Cardiac fibroblast (primary cell): ENCODE measurements at regions not wholly inside any gene's neighbourhood (a gene's known extent, or its start where the extent isn't known, plus 50 kb on each side); places are given as distances from the start of the nearest gene placed in this dataset.

Source experiments
- DNase-seq, 2 donors: peaks; one replicate each; pipeline versions ENCODE4 v3.0.0 to v3.0.0-alpha.2; 2010; ENCODE audit warnings: low read depth in 2 of 2
- H3K4me3 ChIP-seq, 2 donors: replicated peaks in 1 of 2; 1 replicate in 1 of 2; 2 replicates in 1 of 2; pipeline ENCODE4 v1.5.1; 2011; ENCODE audit warnings: low read depth in 2 of 2, low read length in 2 of 2, mild to moderate bottlenecking in 2 of 2, moderate library complexity in 1 of 2
- TF ChIP-seq, protein P1 (sequence below): IDR thresholded peaks from one replicate; pipeline ENCODE4 v1.5.1; 2011; ENCODE audit warnings: low read depth, mild to moderate bottlenecking, low read length, inconsistent platforms

- TF ChIP-seq, protein P1, sequence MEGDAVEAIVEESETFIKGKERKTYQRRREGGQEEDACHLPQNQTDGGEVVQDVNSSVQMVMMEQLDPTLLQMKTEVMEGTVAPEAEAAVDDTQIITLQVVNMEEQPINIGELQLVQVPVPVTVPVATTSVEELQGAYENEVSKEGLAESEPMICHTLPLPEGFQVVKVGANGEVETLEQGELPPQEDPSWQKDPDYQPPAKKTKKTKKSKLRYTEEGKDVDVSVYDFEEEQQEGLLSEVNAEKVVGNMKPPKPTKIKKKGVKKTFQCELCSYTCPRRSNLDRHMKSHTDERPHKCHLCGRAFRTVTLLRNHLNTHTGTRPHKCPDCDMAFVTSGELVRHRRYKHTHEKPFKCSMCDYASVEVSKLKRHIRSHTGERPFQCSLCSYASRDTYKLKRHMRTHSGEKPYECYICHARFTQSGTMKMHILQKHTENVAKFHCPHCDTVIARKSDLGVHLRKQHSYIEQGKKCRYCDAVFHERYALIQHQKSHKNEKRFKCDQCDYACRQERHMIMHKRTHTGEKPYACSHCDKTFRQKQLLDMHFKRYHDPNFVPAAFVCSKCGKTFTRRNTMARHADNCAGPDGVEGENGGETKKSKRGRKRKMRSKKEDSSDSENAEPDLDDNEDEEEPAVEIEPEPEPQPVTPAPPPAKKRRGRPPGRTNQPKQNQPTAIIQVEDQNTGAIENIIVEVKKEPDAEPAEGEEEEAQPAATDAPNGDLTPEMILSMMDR, result no peak
- no peak for DNase-seq
- H3K4me3 ChIP-seq, result no peak overlapping the region
Observed at GRCh38 chrY:14468151-14468683, 56.1 kb upstream of the NLGN4Y start.

- no peak for DNase-seq
- TF ChIP-seq, protein P1, result no peak
- H3K4me3 ChIP-seq, result no peak overlapping the region
Observed at GRCh38 chrY:14472421-14472820, 51.9 kb upstream of the NLGN4Y start.

DNA sequence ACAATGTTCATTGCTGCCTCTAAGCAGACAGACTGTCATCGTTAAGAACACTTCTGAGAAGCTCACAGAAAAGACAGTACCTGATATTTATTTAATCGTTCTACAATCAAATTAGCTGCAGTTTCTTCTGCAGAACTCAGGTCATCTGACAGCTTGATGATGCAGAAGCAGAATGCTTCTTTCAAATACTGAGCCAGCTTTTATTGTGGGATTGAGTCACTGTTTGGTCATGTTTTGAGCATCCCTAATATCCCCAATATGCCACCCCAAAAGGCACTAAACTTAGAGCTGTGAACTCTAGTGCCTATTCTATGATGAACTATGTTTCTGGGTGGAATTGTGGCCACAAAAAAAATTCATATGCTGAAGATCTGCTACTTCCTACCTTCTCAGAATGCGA lies 51.0 kb upstream of the NLGN4Y start:
- no peak overlapping the region for H3K4me3 ChIP-seq
- DNase-seq, result no peak
- TF ChIP-seq, protein P1, result no peak
